K562 (cell line): ENCODE measurements at regions not wholly inside any gene's neighbourhood (a gene's known extent, or its start where the extent isn't known, plus 50 kb on each side); places are given as distances from the start of the nearest gene placed in this dataset.

Experiments used
- CBX2 ChIP-seq: fragments of 200-600 bp; sonication (generic); IDR thresholded peaks from one replicate; pipeline ENCODE4 v1.6.1; 2012; ENCODE audit warnings: mild to moderate bottlenecking, low read length, inconsistent platforms; ENCODE audit not compliant: insufficient read depth, poor library complexity, severe bottlenecking
- MEIS2 ChIP-seq: fragments of 450-650 bp; IDR thresholded peaks from 2 replicates; pipeline ENCODE4 v1.6.1; 2014; ENCODE audit warnings: mild to moderate bottlenecking; ENCODE audit not compliant: partially characterized antibody
- TEAD4 ChIP-seq, 2 experiments: sonication (generic) in 1 of 2; formaldehyde crosslinking in 1 of 2; IDR thresholded peaks; 2 replicates each; pipeline versions ENCODE4 v1.6.1 to v1.8.0; 2012 to 2022; ENCODE audit warnings: borderline replicate concordance in 1 of 2, inconsistent platforms in 1 of 2, low read length in 1 of 2, mild to moderate bottlenecking in 1 of 2, missing genetic modification reagents in 1 of 2
- UBTF ChIP-seq, 2 experiments: IDR thresholded peaks; 2 replicates each; pipeline ENCODE4 v1.6.1; 2012; ENCODE audit warnings: improper control_type of control experiment in 2 of 2, low read depth in 2 of 2, low read length in 2 of 2, borderline replicate concordance in 1 of 2
- TF ChIP-seq, protein P1 (sequence below): sonication (generic); IDR thresholded peaks from 2 replicates; pipeline ENCODE4 v1.6.1; 2016
- TF ChIP-seq, protein P2 (sequence below): sonication (generic); formaldehyde crosslinking; IDR thresholded peaks from 2 replicates; pipeline ENCODE4 v1.8.0; 2023; ENCODE audit warnings: mild to moderate bottlenecking, missing genetic modification reagents

DNA sequence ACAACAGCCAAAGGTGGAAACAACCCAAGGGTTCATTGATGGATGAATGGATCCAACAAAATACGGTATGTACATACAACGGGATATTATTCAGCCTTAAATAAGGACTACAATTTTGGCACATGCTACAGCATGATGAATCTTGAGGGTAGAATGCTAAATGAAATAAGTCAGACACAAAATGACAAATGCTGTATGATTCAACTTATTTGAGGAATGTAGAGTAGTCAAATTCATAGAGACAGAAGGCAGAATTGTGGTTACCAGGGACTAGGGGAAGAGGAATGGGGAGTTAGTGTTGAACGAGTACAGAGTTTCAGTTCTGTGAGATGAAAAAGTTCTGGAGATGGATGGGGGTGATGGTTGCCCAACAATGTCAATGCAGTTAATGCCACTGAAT, 118.0 kb upstream of the PAXBP1 start:
- TF ChIP-seq TEAD4 (IDR thresholded peaks at IDR 0.05; ENCODE audit: low read length), result no peak
- TF ChIP-seq TEAD4 (CRISPR knock-in tag; IDR thresholded peaks at IDR 0.05; ENCODE audit: borderline replicate concordance), result no peak
- TF ChIP-seq, protein P1, sequence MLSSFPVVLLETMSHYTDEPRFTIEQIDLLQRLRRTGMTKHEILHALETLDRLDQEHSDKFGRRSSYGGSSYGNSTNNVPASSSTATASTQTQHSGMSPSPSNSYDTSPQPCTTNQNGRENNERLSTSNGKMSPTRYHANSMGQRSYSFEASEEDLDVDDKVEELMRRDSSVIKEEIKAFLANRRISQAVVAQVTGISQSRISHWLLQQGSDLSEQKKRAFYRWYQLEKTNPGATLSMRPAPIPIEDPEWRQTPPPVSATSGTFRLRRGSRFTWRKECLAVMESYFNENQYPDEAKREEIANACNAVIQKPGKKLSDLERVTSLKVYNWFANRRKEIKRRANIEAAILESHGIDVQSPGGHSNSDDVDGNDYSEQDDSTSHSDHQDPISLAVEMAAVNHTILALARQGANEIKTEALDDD, result no peak
- TF ChIP-seq CBX2, result no peak
- TF ChIP-seq, protein P2, sequence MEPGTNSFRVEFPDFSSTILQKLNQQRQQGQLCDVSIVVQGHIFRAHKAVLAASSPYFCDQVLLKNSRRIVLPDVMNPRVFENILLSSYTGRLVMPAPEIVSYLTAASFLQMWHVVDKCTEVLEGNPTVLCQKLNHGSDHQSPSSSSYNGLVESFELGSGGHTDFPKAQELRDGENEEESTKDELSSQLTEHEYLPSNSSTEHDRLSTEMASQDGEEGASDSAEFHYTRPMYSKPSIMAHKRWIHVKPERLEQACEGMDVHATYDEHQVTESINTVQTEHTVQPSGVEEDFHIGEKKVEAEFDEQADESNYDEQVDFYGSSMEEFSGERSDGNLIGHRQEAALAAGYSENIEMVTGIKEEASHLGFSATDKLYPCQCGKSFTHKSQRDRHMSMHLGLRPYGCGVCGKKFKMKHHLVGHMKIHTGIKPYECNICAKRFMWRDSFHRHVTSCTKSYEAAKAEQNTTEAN (CRISPR knock-in tag), result no peak
- TF ChIP-seq MEIS2, result no peak
- no peak for TF ChIP-seq UBTF (IDR thresholded peaks at IDR 0.05; ENCODE audit: borderline replicate concordance in 1 of 2, low read depth in 2 of 2, low read length in 2 of 2)
